ENCODE measurements at regions not wholly inside any gene's neighbourhood (a gene's known extent, or its start where the extent isn't known, plus 50 kb on each side); places are given as distances from the start of the nearest gene placed in this dataset.

- Histone ChIP-seq H3K79me2 (ENCODE audit: insufficient read depth, low read length) (no peaks in the 10 kb centered on the region), H3K9ac (ENCODE audit: insufficient read depth, low read depth, low read length) (no peak overlapping the region), H3K4me3 (replicated peaks in 1 of 3; ENCODE audit: insufficient read depth in 1 of 3, low read depth in 2 of 3, low read length in 3 of 3) (no peak overlapping the region), H3K27ac (ENCODE audit: extremely low read length, insufficient read depth, low read length) (no peak overlapping the region), H2AFZ (ENCODE audit: low read length) (no peak overlapping the region), H3K9me3 (ENCODE audit: low read length) (peaks cover 83% of the 10 kb centered on the region), H3K36me3 (replicated peaks in 1 of 2; ENCODE audit: control insufficient read depth in 1 of 2, insufficient read depth in 2 of 2, low read length in 2 of 2) (no peaks in the 10 kb centered on the region), H3K27me3 (ENCODE audit: control insufficient read depth in 1 of 2, insufficient read depth in 2 of 2, low read length in 2 of 2) (no peaks in the 10 kb centered on the region), H3K4me1 (ENCODE audit: insufficient read depth, low read length) (no peaks in the 10 kb centered on the region), H4K20me1 (ENCODE audit: insufficient read depth, low read length) (no peaks in the 10 kb centered on the region), H3K4me2 (ENCODE audit: low read depth, low read length) (no peak overlapping the region)
- intact Hi-C loops (cut with micrococcal nuclease; ENCODE audit: unreplicated experiment) (no loop called here), in situ Hi-C loops (cut with HindIII; ENCODE audit: extremely low pct_ligation_motif_present, low pct_unique_long_range_greater_than_20kb) (no loop called here)
- ATAC-seq (no peak), DNase-seq (ENCODE audit: low spot score) (no peak), FAIRE-seq (no peak)
- TF ChIP-seq ZNF580 (CRISPR knock-in tag; IDR thresholded peaks at IDR 0.05; ENCODE audit: borderline replicate concordance, low read depth) (no peak), ZBTB21 (CRISPR knock-in tag; IDR thresholded peaks at IDR 0.05) (no peak), ZNF468 (CRISPR knock-in tag; IDR thresholded peaks at IDR 0.05) (no peak), RCOR2 (CRISPR knock-in tag; IDR thresholded peaks at IDR 0.05) (no peak), ZNF577 (CRISPR knock-in tag; IDR thresholded peaks at IDR 0.05; ENCODE audit: borderline replicate concordance, low read depth) (no peak), ZFP62 (CRISPR knock-in tag; IDR thresholded peaks at IDR 0.05) (no peak)
- TF ChIP-seq, protein P1, sequence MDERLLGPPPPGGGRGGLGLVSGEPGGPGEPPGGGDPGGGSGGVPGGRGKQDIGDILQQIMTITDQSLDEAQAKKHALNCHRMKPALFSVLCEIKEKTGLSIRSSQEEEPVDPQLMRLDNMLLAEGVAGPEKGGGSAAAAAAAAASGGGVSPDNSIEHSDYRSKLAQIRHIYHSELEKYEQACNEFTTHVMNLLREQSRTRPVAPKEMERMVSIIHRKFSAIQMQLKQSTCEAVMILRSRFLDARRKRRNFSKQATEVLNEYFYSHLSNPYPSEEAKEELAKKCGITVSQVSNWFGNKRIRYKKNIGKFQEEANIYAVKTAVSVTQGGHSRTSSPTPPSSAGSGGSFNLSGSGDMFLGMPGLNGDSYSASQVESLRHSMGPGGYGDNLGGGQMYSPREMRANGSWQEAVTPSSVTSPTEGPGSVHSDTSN (CRISPR knock-in tag; IDR thresholded peaks at IDR 0.05) = no peak
- ChIA-PET POLR2A (no interaction called here), CTCF (ENCODE audit: low intra/inter-chr PET ratio, low total read pairs) (no interaction called here)
- no TSS peak for BruUV-seq (replicated peaks)
Observed at GRCh38 chr6:164854526-164854925, 454.9 kb downstream of the C6orf118 start.

DNA sequence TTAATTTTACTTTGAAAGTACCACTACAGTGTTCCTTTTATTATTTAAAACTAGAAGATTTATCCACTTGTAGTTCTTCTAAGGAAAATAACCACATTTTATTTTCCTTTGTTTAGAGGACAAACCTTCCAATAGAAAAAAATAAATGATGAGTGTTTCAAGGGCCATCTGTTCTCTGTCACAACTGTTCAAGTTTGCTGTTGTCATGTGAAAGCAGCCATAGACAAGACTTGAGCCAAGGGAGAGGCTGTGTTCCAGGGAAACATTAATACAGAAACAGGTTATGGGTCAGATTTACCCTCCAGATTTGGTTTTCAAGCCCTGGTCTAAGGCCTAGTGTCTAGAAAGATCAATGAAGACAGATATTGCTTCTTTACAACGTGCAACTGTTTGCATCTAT, 463.6 kb downstream of the C6orf118 start:
- Histone ChIP-seq H3K27ac (ENCODE audit: extremely low read length, insufficient read depth, low read length) (no peak overlapping the region), H3K4me1 (ENCODE audit: insufficient read depth, low read length) (no peaks in the 10 kb centered on the region), H2AFZ (ENCODE audit: low read length) (no peak overlapping the region), H3K36me3 (replicated peaks in 1 of 2; ENCODE audit: control insufficient read depth in 1 of 2, insufficient read depth in 2 of 2, low read length in 2 of 2) (no peaks in the 10 kb centered on the region), H3K79me2 (ENCODE audit: insufficient read depth, low read length) (no peaks in the 10 kb centered on the region), H3K4me3 (replicated peaks in 1 of 3; ENCODE audit: insufficient read depth in 1 of 3, low read depth in 2 of 3, low read length in 3 of 3) (no peak overlapping the region), H3K27me3 (ENCODE audit: control insufficient read depth in 1 of 2, insufficient read depth in 2 of 2, low read length in 2 of 2) (no peaks in the 10 kb centered on the region), H3K9ac (ENCODE audit: insufficient read depth, low read depth, low read length) (no peak overlapping the region), H3K9me3 (ENCODE audit: low read length) (peaks cover 91% of the 10 kb centered on the region), H4K20me1 (ENCODE audit: insufficient read depth, low read length) (no peaks in the 10 kb centered on the region), H3K4me2 (ENCODE audit: low read depth, low read length) (no peak overlapping the region)
- in situ Hi-C loops (cut with HindIII; ENCODE audit: extremely low pct_ligation_motif_present, low pct_unique_long_range_greater_than_20kb) (no loop called here), intact Hi-C loops (cut with micrococcal nuclease; ENCODE audit: unreplicated experiment) (no loop called here)
- POLR2A ChIA-PET = no interaction called here
- BruUV-seq (replicated peaks) = no TSS peak
- FAIRE-seq (no peak), ATAC-seq (no peak), DNase-seq (ENCODE audit: low spot score) (no peak)
- CTCF ChIA-PET (ENCODE audit: low intra/inter-chr PET ratio, low total read pairs) = no interaction called here
- TF ChIP-seq IRX3 (CRISPR knock-in tag; IDR thresholded peaks at IDR 0.05; ENCODE audit: borderline replicate concordance, low read depth) = no peak
- no peak for TF ChIP-seq PHF5A (CRISPR knock-in tag; IDR thresholded peaks at IDR 0.05; ENCODE audit: low read depth, unreplicated experiment)
- no peak for TF ChIP-seq KDM2A (CRISPR knock-in tag; IDR thresholded peaks at IDR 0.05; ENCODE audit: borderline replicate concordance, low read depth)
- no peak for TF ChIP-seq ZBTB44 (CRISPR knock-in tag; IDR thresholded peaks at IDR 0.05)
- TF ChIP-seq ZFAT (CRISPR knock-in tag; conservative IDR thresholded peaks at IDR 0.05) = no peak
- WGBS (ENCODE audit: low lambda C conversion rate) = 0% methylated on average over 1 of the region's 1 CpG

Data from HepG2 (cell line).